Activated CD4-positive, alpha-beta memory T cell treated with anti-CD3 and anti-CD28 coated beads for 36 hours (primary cell): ENCODE measurements at regions not wholly inside any gene's neighbourhood (a gene's known extent, or its start where the extent isn't known, plus 50 kb on each side); places are given as distances from the start of the nearest gene placed in this dataset.

Experiments
- CTCF ChIA-PET: fragments of 350-600 bp; sonication (Branson Sonifier 250); formaldehyde crosslinking; loops from one replicate; lab custom pipeline; 2021; ENCODE audit warnings: antibody characterized with exemption, inconsistent platforms; lab: Charles Lee
- POLR2A ChIA-PET: fragments of 350-600 bp; sonication (Branson Sonifier 250); formaldehyde crosslinking; loops from one replicate; lab custom pipeline; 2021; ENCODE audit warnings: antibody characterized with exemption; lab: Charles Lee
- DNase-seq: peaks from one replicate; pipeline ENCODE4 v3.0.0-alpha.2; 2020
- H3K27ac Mint-ChIP-seq: one replicate; pipeline ENCODE4 v1.8.0; 2021; ENCODE audit warnings: mixed read lengths
- H3K27me3 Mint-ChIP-seq: one replicate; pipeline ENCODE4 v1.8.0; 2021; ENCODE audit warnings: mixed read lengths
- H3K36me3 Mint-ChIP-seq: one replicate; pipeline ENCODE4 v1.8.0; 2021; ENCODE audit warnings: mixed read lengths
- H3K4me1 Mint-ChIP-seq: one replicate; pipeline ENCODE4 v1.8.0; 2021; ENCODE audit warnings: low read depth, mixed read lengths
- H3K4me3 Mint-ChIP-seq: one replicate; pipeline ENCODE4 v1.8.0; 2021; ENCODE audit warnings: mild to moderate bottlenecking, mixed read lengths
- H3K9me3 Mint-ChIP-seq: one replicate; pipeline ENCODE4 v1.8.0; 2021; ENCODE audit warnings: mixed read lengths
- intact Hi-C: fragments of 100-400 bp; cut with micrococcal nuclease; formaldehyde crosslinking; loops from one replicate; pipeline ENCODE4 v1.15.1; 2023

GRCh38 chr11:90414221-90414620 is 191.4 kb upstream of the CHORDC1 start:
- no peak for DNase-seq
- H3K36me3 Mint-ChIP-seq = no peaks in the 10 kb centered on the region
- H3K27ac Mint-ChIP-seq = no peak overlapping the region
- POLR2A ChIA-PET = no interaction called here
- H3K9me3 Mint-ChIP-seq = no peaks in the 10 kb centered on the region
- intact Hi-C loops = no loop called here
- CTCF ChIA-PET = no interaction called here
- no peaks in the 10 kb centered on the region for H3K27me3 Mint-ChIP-seq
- no peaks in the 10 kb centered on the region for H3K4me1 Mint-ChIP-seq
- no peak overlapping the region for H3K4me3 Mint-ChIP-seq

- H3K9me3 Mint-ChIP-seq = no peaks in the 10 kb centered on the region
- no peaks in the 10 kb centered on the region for H3K4me1 Mint-ChIP-seq
- peaks cover 1% of the 10 kb centered on the region for H3K27me3 Mint-ChIP-seq
- ChIA-PET CTCF (no interaction called here), POLR2A (no interaction called here)
- no peak for DNase-seq
- intact Hi-C loops = no loop called here
- H3K4me3 Mint-ChIP-seq = no peak overlapping the region
- H3K36me3 Mint-ChIP-seq = no peaks in the 10 kb centered on the region
- no peak overlapping the region for H3K27ac Mint-ChIP-seq
Observed at GRCh38 chr11:90407350-90407749, 184.5 kb upstream of the CHORDC1 start.

- ChIA-PET POLR2A (no interaction called here), CTCF (no interaction called here)
- intact Hi-C loops = no loop called here
- Mint-ChIP-seq H3K9me3 (no peaks in the 10 kb centered on the region), H3K27ac (no peak overlapping the region), H3K4me3 (no peak overlapping the region), H3K27me3 (peaks cover 2% of the 10 kb centered on the region), H3K36me3 (no peaks in the 10 kb centered on the region), H3K4me1 (no peaks in the 10 kb centered on the region)
- no peak for DNase-seq
Observed at GRCh38 chr11:90392692-90393091, 169.8 kb upstream of the CHORDC1 start.

GRCh38 chr11:90391756-90392155 is 168.9 kb upstream of the CHORDC1 start:
- POLR2A ChIA-PET = no interaction called here
- no peak for DNase-seq
- H3K27me3 Mint-ChIP-seq = peaks cover 2% of the 10 kb centered on the region
- intact Hi-C loops = no loop called here
- CTCF ChIA-PET = no interaction called here
- H3K27ac Mint-ChIP-seq = no peak overlapping the region
- H3K9me3 Mint-ChIP-seq = no peaks in the 10 kb centered on the region
- no peak overlapping the region for H3K4me3 Mint-ChIP-seq
- no peaks in the 10 kb centered on the region for H3K36me3 Mint-ChIP-seq
- no peaks in the 10 kb centered on the region for H3K4me1 Mint-ChIP-seq

GRCh38 chr11:90380206-90380605 is 157.4 kb upstream of the CHORDC1 start:
- CTCF ChIA-PET = no interaction called here
- intact Hi-C loops = no loop called here
- POLR2A ChIA-PET = no interaction called here
- H3K27me3 Mint-ChIP-seq = no peaks in the 10 kb centered on the region
- no peak overlapping the region for H3K4me3 Mint-ChIP-seq
- no peak overlapping the region for H3K27ac Mint-ChIP-seq
- no peaks in the 10 kb centered on the region for H3K9me3 Mint-ChIP-seq
- no peaks in the 10 kb centered on the region for H3K36me3 Mint-ChIP-seq
- H3K4me1 Mint-ChIP-seq = no peaks in the 10 kb centered on the region
- DNase-seq = no peak

GRCh38 chr11:90373971-90374370 is 151.1 kb upstream of the CHORDC1 start:
- CTCF ChIA-PET = no interaction called here
- intact Hi-C loops = no loop called here

GRCh38 chr11:90364527-90364926 is 141.7 kb upstream of the CHORDC1 start:
- Mint-ChIP-seq H3K9me3 (no peaks in the 10 kb centered on the region), H3K36me3 (no peaks in the 10 kb centered on the region), H3K4me1 (no peaks in the 10 kb centered on the region), H3K27me3 (no peaks in the 10 kb centered on the region), H3K4me3 (no peak overlapping the region), H3K27ac (no peak overlapping the region)
- no peak for DNase-seq
- POLR2A ChIA-PET = no interaction called here
- CTCF ChIA-PET = no interaction called here
- intact Hi-C loops = no loop called here

More at GRCh38 chr11:90373971-90374370, 151.1 kb upstream of the CHORDC1 start:
- H3K9me3 Mint-ChIP-seq = no peaks in the 10 kb centered on the region
- no peaks in the 10 kb centered on the region for H3K36me3 Mint-ChIP-seq
- H3K4me1 Mint-ChIP-seq = no peaks in the 10 kb centered on the region
- no peaks in the 10 kb centered on the region for H3K27me3 Mint-ChIP-seq
- no peak overlapping the region for H3K27ac Mint-ChIP-seq
- POLR2A ChIA-PET = no interaction called here
- no peak overlapping the region for H3K4me3 Mint-ChIP-seq
- DNase-seq = no peak

- ChIA-PET CTCF (no interaction called here), POLR2A (no interaction called here)
- no peak overlapping the region for H3K4me3 Mint-ChIP-seq
- no peaks in the 10 kb centered on the region for H3K27me3 Mint-ChIP-seq
- no peak for DNase-seq
- H3K36me3 Mint-ChIP-seq = no peaks in the 10 kb centered on the region
- intact Hi-C loops = no loop called here
- no peaks in the 10 kb centered on the region for H3K9me3 Mint-ChIP-seq
- H3K27ac Mint-ChIP-seq = no peak overlapping the region
- H3K4me1 Mint-ChIP-seq = no peaks in the 10 kb centered on the region
Observed at GRCh38 chr11:90363739-90364138, 140.9 kb upstream of the CHORDC1 start.

- Mint-ChIP-seq H3K36me3 (no peaks in the 10 kb centered on the region), H3K27me3 (peaks cover 4% of the 10 kb centered on the region), H3K4me3 (no peak overlapping the region), H3K27ac (no peak overlapping the region), H3K4me1 (no peaks in the 10 kb centered on the region), H3K9me3 (no peaks in the 10 kb centered on the region)
- DNase-seq = no peak
- intact Hi-C loops = no loop called here
- ChIA-PET CTCF (no interaction called here), POLR2A (no interaction called here)
Observed at GRCh38 chr11:90355200-90355599, 132.4 kb upstream of the CHORDC1 start.

GRCh38 chr11:90349731-90350130 is 126.9 kb upstream of the CHORDC1 start:
- Mint-ChIP-seq H3K27ac (no peak overlapping the region), H3K4me3 (no peak overlapping the region), H3K9me3 (no peaks in the 10 kb centered on the region), H3K36me3 (no peaks in the 10 kb centered on the region), H3K27me3 (peaks cover 4% of the 10 kb centered on the region), H3K4me1 (no peaks in the 10 kb centered on the region)
- CTCF ChIA-PET = no interaction called here
- no peak for DNase-seq
- POLR2A ChIA-PET = no interaction called here
- intact Hi-C loops = no loop called here

GRCh38 chr11:90344546-90344945 is 121.7 kb upstream of the CHORDC1 start:
- no peaks in the 10 kb centered on the region for H3K9me3 Mint-ChIP-seq
- H3K4me3 Mint-ChIP-seq = no peak overlapping the region
- no peak for DNase-seq
- H3K4me1 Mint-ChIP-seq = no peaks in the 10 kb centered on the region
- H3K27me3 Mint-ChIP-seq = no peaks in the 10 kb centered on the region
- intact Hi-C loops = no loop called here
- POLR2A ChIA-PET = no interaction called here
- CTCF ChIA-PET = no interaction called here
- H3K36me3 Mint-ChIP-seq = no peaks in the 10 kb centered on the region
- H3K27ac Mint-ChIP-seq = no peak overlapping the region

GRCh38 chr11:90343673-90344072 is 120.8 kb upstream of the CHORDC1 start:
- DNase-seq = no peak
- Mint-ChIP-seq H3K4me1 (no peaks in the 10 kb centered on the region), H3K27me3 (no peaks in the 10 kb centered on the region), H3K27ac (no peak overlapping the region), H3K4me3 (no peak overlapping the region), H3K36me3 (no peaks in the 10 kb centered on the region), H3K9me3 (no peaks in the 10 kb centered on the region)
- ChIA-PET POLR2A (no interaction called here), CTCF (no interaction called here)
- intact Hi-C loops = no loop called here

GRCh38 chr11:90341986-90342385 is 119.1 kb upstream of the CHORDC1 start:
- no peak for DNase-seq
- Mint-ChIP-seq H3K27ac (no peak overlapping the region), H3K36me3 (no peaks in the 10 kb centered on the region), H3K4me1 (no peaks in the 10 kb centered on the region), H3K4me3 (no peak overlapping the region), H3K27me3 (peaks cover 1% of the 10 kb centered on the region), H3K9me3 (no peaks in the 10 kb centered on the region)
- CTCF ChIA-PET = no interaction called here
- intact Hi-C loops = no loop called here
- POLR2A ChIA-PET = no interaction called here

GRCh38 chr11:90332415-90332814 is 109.6 kb upstream of the CHORDC1 start:
- H3K4me1 Mint-ChIP-seq = no peaks in the 10 kb centered on the region
- peaks cover under 1% of the 10 kb centered on the region for H3K27me3 Mint-ChIP-seq
- no peak for DNase-seq
- ChIA-PET POLR2A (no interaction called here), CTCF (no interaction called here)
- intact Hi-C loops = no loop called here
- no peak overlapping the region for H3K27ac Mint-ChIP-seq
- no peak overlapping the region for H3K4me3 Mint-ChIP-seq
- H3K36me3 Mint-ChIP-seq = no peaks in the 10 kb centered on the region
- H3K9me3 Mint-ChIP-seq = no peaks in the 10 kb centered on the region
